Right lobe of liver (tissue), 6 donors: ENCODE measurements at regions not wholly inside any gene's neighbourhood (a gene's known extent, or its start where the extent isn't known, plus 50 kb on each side); places are given as distances from the start of the nearest gene placed in this dataset.

Experiments used
- ATAC-seq, 4 donors: fragments of 200-7000 bp; cut with Tn5 transposase; one replicate each; pipeline ENCODE4 v1.9.1; 2020; ENCODE audit warnings: mild to moderate bottlenecking in 4 of 4, moderate library complexity in 4 of 4
- DNase-seq, 3 donors: peaks; one replicate each; pipeline ENCODE4 v3.0.0-alpha.2; 2020
- H3K27ac ChIP-seq, 3 donors: fragments of 200-600 bp; one replicate each; pipeline ENCODE4 v1.8.0; 2022
- H3K27me3 ChIP-seq, 2 donors: fragments of 200-600 bp; one replicate each; pipeline ENCODE4 v1.8.0; 2022
- H3K36me3 ChIP-seq, 4 donors: fragments of 200-600 bp; sonication (generic) in 1 of 4; one replicate each; pipeline versions ENCODE4 v1.5.1 to v1.8.0; 2017 to 2022; ENCODE audit warnings: control low read depth in 1 of 4
- H3K4me1 ChIP-seq, 4 donors: fragments of 200-600 bp; sonication (generic) in 1 of 4; one replicate each; pipeline versions ENCODE4 v1.5.1 to v1.8.0; 2017 to 2022; ENCODE audit warnings: control low read depth in 1 of 4
- H3K4me3 ChIP-seq, 3 donors: fragments of 200-600 bp; one replicate each; pipeline ENCODE4 v1.8.0; 2022
- H3K9me3 ChIP-seq, 4 donors: fragments of 200-600 bp; sonication (generic) in 1 of 4; one replicate each; pipeline versions ENCODE4 v1.5.1 to v1.8.0; 2017 to 2022; ENCODE audit warnings: control low read depth in 1 of 4
- POLR2A ChIP-seq: fragments of 450-650 bp; IDR thresholded peaks from one replicate; pipeline ENCODE4 v1.6.1; 2017; ENCODE audit warnings: antibody characterized with exemption, mild to moderate bottlenecking
- WGBS: methylation state at CpG from one replicate; pipeline ENCODE4 v1.1.6; 2018; ENCODE audit warnings: low coverage, low lambda C conversion rate; ENCODE audit not compliant: insufficient coverage; ENCODE audit errors: missing lambda C conversion rate; 5-methylcytosine and 5-hydroxymethylcytosine counted together
- intact Hi-C, 2 donors: fragments of 100-400 bp; cut with DNase I; formaldehyde crosslinking; loops; one replicate each; pipeline versions ENCODE4 v1.11.2 to v1.14.1; 2022
- TF ChIP-seq, protein P1 (sequence below), 4 donors: fragments of 200-600 bp in 3 of 4; fragments of 450-650 bp in 1 of 4; IDR thresholded peaks; one replicate each; pipeline versions ENCODE4 v1.5.1 to v1.8.0; 2016 to 2022; ENCODE audit warnings: antibody characterized with exemption in 4 of 4, mild to moderate bottlenecking in 2 of 4
- donor health status: DM: no; HTN: yes; CAD: no.
- donor health status: DM: no; HTN: no; CAD: no.
- donor health status: DM: no; HTN: no; CAD: no.
- donor health status: DM: no; HTN: yes; CAD: no.
- donor health status: DM: no; HTN: yes; CAD: no.

DNA sequence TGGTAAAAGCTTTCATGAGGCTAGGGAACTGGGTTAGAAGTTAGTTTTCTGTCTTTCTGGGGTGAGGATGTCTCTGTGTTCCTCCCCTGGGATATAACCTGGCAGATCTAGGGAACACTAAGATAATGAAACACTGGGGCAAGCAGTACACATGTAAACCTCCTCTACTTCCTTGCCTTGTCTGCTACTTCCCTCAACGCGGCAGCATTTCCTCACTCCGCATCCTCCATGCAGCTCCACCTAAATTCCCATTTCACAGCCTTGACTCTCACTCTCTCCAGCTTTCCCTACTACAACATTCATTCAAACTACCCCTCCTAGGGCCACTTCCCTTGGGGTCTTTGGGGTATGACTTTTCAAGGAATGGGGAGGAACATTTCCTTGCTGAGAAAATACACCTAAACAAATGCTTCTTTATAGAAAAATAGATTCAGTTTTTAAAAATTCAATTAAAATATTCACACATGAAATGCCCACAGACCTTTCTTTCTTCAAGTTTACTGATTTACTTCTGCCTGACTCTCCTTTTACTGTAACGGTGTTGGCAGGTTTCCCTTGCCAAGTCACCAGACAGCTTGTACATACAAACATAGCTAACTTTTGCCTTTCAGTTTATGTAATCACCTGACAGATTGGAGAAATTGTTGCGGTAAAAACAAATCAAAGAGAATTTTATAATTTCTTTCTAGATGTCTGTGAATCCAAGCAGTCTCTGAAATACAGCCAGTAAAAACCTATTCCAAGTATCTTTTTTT lies 90.1 kb downstream of the TNFSF18 start:
- intact Hi-C loops = no loop called here
- TF ChIP-seq, protein P1, sequence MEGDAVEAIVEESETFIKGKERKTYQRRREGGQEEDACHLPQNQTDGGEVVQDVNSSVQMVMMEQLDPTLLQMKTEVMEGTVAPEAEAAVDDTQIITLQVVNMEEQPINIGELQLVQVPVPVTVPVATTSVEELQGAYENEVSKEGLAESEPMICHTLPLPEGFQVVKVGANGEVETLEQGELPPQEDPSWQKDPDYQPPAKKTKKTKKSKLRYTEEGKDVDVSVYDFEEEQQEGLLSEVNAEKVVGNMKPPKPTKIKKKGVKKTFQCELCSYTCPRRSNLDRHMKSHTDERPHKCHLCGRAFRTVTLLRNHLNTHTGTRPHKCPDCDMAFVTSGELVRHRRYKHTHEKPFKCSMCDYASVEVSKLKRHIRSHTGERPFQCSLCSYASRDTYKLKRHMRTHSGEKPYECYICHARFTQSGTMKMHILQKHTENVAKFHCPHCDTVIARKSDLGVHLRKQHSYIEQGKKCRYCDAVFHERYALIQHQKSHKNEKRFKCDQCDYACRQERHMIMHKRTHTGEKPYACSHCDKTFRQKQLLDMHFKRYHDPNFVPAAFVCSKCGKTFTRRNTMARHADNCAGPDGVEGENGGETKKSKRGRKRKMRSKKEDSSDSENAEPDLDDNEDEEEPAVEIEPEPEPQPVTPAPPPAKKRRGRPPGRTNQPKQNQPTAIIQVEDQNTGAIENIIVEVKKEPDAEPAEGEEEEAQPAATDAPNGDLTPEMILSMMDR (IDR thresholded peaks at IDR 0.05) = no peak
- TF ChIP-seq POLR2A = no peak
- Histone ChIP-seq H3K27me3 (no peaks in the 10 kb centered on the region), H3K36me3 (no peaks in the 10 kb centered on the region), H3K9me3 (no peaks in the 10 kb centered on the region), H3K4me1 (peaks cover 0 to 10% (median 2%) of the 10 kb centered on the region in 4 donors), H3K27ac (peak overlapping the region in 2 of 3 donors; percentile 17 to 20), H3K4me3 (no peak overlapping the region)
- 48% methylated on average over 5 of the region's 5 CpGs for WGBS
- DNase-seq = peak; percentile 43 to 66 (median 60)
- ATAC-seq = peak; percentile 81 to 93 (median 90)

DNA sequence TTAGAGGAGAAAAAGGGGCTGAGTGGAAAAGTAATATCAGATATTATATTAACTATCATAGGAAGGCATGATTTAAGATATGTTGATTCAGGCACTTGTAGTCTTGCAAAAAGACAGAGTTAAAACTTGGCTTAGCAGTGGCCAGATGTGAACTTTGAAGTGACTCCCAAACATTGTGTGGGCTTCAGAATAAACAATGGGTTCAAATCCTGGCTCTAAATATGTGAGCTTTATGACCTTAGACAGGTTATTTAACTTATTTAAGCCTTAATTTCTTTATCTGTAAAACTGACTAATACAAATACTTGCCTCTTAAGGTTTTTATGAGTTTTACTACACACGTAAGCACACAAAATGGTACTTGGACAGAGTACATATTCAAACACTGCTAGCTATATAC lies 85.9 kb downstream of the TNFSF18 start:
- H3K27ac ChIP-seq = no peak overlapping the region
- intact Hi-C loops = no loop called here
- peaks cover 0 to 10% (median 2%) of the 10 kb centered on the region in 4 donors for H3K4me1 ChIP-seq
- DNase-seq = no peak
- ATAC-seq = no peak
- WGBS = 75% methylated on average over 1 of the region's 1 CpG
- no peaks in the 10 kb centered on the region for H3K27me3 ChIP-seq
- no peaks in the 10 kb centered on the region for H3K36me3 ChIP-seq
- no peak overlapping the region for H3K4me3 ChIP-seq
- H3K9me3 ChIP-seq = no peaks in the 10 kb centered on the region
- TF ChIP-seq, protein P1 (IDR thresholded peaks at IDR 0.05) = no peak

DNA sequence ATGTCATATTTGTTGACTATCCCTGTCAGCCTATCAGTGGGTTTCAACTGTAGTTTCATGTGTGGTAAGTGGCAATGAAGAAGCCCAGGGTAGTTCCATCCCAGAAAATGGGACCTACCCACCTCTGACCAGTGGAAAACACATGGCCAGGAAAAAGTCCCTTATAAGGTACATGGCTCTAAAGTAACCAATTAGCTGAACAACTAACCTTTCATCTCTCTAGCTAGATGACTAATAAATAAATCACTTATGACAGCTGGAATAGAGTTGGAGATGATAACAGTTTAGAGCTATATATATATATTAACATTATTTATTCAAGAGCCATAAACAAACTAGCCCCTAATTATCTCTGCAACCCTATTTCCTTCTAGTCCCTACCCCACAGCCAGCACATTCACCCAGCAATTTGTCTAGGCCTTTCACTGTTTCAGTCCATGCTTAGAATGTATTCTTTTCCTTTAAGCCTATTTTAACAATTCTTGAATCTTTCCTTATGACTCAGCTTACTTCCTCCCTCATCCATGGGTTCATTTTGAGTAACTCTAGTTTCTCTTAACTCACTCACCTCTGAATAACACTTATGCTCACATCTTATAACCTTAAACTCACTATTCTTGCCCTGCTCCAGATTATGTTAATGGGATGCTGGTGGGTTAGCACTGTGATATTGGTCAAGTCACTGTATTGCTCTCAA lies 83.7 kb downstream of the TNFSF18 start:
- DNase-seq = no peak
- no peaks in the 10 kb centered on the region for H3K9me3 ChIP-seq
- ATAC-seq = no peak
- no peak overlapping the region for H3K4me3 ChIP-seq
- intact Hi-C loops = no loop called here
- H3K4me1 ChIP-seq = no peaks in the 10 kb centered on the region
- no peak overlapping the region for H3K27ac ChIP-seq
- H3K27me3 ChIP-seq = no peaks in the 10 kb centered on the region
- TF ChIP-seq, protein P1 (IDR thresholded peaks at IDR 0.05) = no peak
- TF ChIP-seq POLR2A = no peak
- no peaks in the 10 kb centered on the region for H3K36me3 ChIP-seq

DNA sequence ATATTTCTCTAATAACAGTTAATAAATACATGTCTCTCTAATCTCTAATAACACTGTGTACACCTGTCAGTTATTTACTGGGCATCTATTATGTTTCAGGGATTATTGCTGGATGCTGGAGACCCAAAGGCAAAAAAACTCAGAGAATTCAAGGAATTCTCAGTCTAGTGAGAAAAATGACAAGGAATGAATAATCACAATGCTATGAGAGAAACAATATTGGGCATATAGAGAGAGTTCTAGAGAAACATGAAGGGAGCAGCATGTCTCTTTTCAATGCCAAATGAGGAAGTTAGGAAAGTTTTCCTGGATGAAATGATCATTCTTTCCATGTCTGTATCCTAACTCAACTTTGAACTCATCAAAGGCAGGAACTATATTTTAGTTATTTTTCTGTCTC lies 82.8 kb downstream of the TNFSF18 start:
- ATAC-seq = no peak
- no peak overlapping the region for H3K27ac ChIP-seq
- no peak for DNase-seq
- intact Hi-C loops = no loop called here
- H3K4me3 ChIP-seq = no peak overlapping the region
- H3K27me3 ChIP-seq = no peaks in the 10 kb centered on the region
- H3K9me3 ChIP-seq = no peaks in the 10 kb centered on the region
- H3K4me1 ChIP-seq = no peaks in the 10 kb centered on the region
- no peaks in the 10 kb centered on the region for H3K36me3 ChIP-seq
- no peak for TF ChIP-seq POLR2A
- TF ChIP-seq, protein P1 (IDR thresholded peaks at IDR 0.05) = no peak
